ENCODE measurements at regions not wholly inside any gene's neighbourhood (a gene's known extent, or its start where the extent isn't known, plus 50 kb on each side); places are given as distances from the start of the nearest gene placed in this dataset.

DNA sequence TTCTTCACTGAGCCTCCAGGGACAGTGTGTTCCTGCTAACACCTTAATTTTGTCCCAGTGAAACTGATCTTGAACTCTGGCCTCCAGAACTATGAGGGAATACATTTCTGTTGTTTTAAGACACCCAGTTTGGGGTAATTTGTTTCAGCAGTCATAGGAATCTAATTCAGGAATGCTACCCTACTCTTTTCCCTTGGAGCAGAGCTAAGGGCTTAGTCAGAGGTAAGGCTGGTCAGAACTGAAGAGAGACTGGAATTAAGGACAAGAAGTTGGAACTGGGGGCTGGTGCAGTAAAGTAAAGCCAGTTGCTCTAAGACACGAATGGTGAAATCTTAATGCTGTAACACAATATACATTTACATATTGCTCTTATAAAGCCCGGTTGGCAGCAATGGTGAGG lies 809.7 kb downstream of the MAFB start:
- DNase-seq (no peak), ATAC-seq (no peak)
- 92 to 94% methylated on average over 2 of the region's 2 CpGs for WGBS, 2 donors
- H3K36me3 ChIP-seq = no peaks in the 10 kb centered on the region
- peaks cover 0 to 8% (median 4%) of the 10 kb centered on the region in 11 donors for H3K9me3 ChIP-seq
- intact Hi-C loops (cut with DNase I) = loop anchor here in 3 of 10 donors (10.0 kb wide), 3 partner anchors 604 to 816 kb away; no protein-coding TSS in a partner anchor
- H3K27ac ChIP-seq = no peak overlapping the region
- peaks cover 0 to 23% (median 5%) of the 10 kb centered on the region in 7 donors for H3K27me3 ChIP-seq
- H3K4me3 ChIP-seq = no peak overlapping the region
- TF ChIP-seq, protein P1, sequence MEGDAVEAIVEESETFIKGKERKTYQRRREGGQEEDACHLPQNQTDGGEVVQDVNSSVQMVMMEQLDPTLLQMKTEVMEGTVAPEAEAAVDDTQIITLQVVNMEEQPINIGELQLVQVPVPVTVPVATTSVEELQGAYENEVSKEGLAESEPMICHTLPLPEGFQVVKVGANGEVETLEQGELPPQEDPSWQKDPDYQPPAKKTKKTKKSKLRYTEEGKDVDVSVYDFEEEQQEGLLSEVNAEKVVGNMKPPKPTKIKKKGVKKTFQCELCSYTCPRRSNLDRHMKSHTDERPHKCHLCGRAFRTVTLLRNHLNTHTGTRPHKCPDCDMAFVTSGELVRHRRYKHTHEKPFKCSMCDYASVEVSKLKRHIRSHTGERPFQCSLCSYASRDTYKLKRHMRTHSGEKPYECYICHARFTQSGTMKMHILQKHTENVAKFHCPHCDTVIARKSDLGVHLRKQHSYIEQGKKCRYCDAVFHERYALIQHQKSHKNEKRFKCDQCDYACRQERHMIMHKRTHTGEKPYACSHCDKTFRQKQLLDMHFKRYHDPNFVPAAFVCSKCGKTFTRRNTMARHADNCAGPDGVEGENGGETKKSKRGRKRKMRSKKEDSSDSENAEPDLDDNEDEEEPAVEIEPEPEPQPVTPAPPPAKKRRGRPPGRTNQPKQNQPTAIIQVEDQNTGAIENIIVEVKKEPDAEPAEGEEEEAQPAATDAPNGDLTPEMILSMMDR (IDR thresholded peaks at IDR 0.05) = no peak
- H3K4me1 ChIP-seq = peaks cover 0 to 5% (median 0%) of the 10 kb centered on the region in 9 donors

DNA sequence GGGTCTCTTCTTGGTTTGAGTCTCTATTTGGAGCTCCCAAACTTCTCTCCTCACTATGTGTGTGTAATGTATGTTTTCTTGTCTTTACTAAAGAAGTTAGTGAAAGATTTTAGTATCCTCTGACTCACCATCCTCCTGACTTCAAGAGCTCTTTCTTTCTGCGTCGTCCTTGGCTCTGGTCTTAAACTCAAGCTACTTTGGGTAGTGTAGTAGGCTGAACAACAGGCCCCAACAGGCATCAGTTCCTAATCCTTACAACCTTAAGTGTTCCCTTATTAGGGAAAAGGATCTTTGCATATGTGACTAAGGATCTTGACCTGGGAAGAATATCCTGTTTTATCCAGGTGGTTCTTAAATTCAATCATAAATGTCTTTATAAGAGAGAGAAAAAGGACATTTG lies 810.2 kb downstream of the MAFB start:
- ATAC-seq (no peak), DNase-seq (no peak)
- peaks cover 0 to 7% (median 0%) of the 10 kb centered on the region in 9 donors for H3K4me1 ChIP-seq
- no peak overlapping the region for H3K27ac ChIP-seq
- TF ChIP-seq, protein P1 (IDR thresholded peaks at IDR 0.05) = no peak
- H3K4me3 ChIP-seq = no peak overlapping the region
- H3K36me3 ChIP-seq = no peaks in the 10 kb centered on the region
- intact Hi-C loops (cut with DNase I) = loop anchor here in 3 of 10 donors (10.0 kb wide), 3 partner anchors 604 to 816 kb away; no protein-coding TSS in a partner anchor
- H3K9me3 ChIP-seq = peaks cover 0 to 8% (median 4%) of the 10 kb centered on the region in 11 donors
- H3K27me3 ChIP-seq = peaks cover 0 to 23% (median 5%) of the 10 kb centered on the region in 7 donors
- WGBS, 2 donors = 77 to 82% methylated on average over 2 of the region's 2 CpGs

DNA sequence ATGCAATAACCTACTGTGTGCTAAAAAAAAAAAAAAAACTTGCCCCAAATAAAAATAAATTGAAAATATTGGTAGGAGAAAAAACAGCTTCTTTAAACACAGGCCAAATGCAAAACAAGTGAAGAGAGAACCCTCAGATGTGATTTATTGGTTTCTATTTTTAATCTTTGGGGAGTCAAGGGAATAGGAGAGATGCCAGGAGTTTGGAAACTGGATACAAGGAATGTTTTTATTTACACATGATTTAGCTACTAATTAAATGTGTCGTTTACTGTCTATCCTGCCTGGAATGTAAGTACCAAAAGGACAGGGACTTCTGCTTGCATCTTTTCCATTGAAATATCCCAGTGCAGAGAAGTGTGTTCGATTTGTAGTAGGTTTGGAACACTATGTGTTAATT lies 810.7 kb downstream of the MAFB start:
- Histone ChIP-seq H3K4me3 (no peak overlapping the region), H3K27me3 (peaks cover 0 to 23% (median 5%) of the 10 kb centered on the region in 7 donors), H3K4me1 (peaks cover 0 to 8% (median 0%) of the 10 kb centered on the region in 9 donors), H3K9me3 (peaks cover 0 to 8% (median 4%) of the 10 kb centered on the region in 11 donors), H3K27ac (no peak overlapping the region), H3K36me3 (no peaks in the 10 kb centered on the region)
- DNase-seq = no peak
- intact Hi-C loops (cut with DNase I) = loop anchor here in 3 of 10 donors (10.0 kb wide), 3 partner anchors 604 to 816 kb away; no protein-coding TSS in a partner anchor
- no peak for ATAC-seq
- 79 to 85% methylated on average over 2 of the region's 2 CpGs for WGBS, 2 donors
- TF ChIP-seq, protein P1 (IDR thresholded peaks at IDR 0.05) = no peak

DNA sequence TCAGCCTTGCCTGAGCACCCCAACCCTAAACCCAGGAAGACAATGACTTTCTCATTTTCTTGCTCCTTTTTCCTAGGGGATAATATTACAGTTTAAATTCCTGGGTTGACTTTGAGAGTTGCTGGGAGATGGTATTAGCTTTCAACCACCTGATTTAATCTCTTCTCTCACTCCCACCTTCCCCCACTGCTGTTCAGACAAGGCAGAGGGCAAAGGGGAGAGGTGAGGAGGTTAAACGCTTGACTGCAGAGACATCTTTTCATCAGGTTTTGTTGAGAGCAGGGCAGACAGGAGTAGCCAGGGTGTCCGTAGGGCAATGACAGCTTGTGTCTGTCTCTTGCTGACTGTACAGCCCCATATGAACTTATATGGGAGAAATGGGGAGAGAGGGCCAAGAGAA lies 811.2 kb downstream of the MAFB start:
- TF ChIP-seq, protein P1 (IDR thresholded peaks at IDR 0.05) = no peak
- peaks cover 0 to 8% (median 4%) of the 10 kb centered on the region in 11 donors for H3K9me3 ChIP-seq
- WGBS, 2 donors = 58 to 77% methylated on average over 2 of the region's 2 CpGs
- no peak for ATAC-seq
- H3K4me3 ChIP-seq = no peak overlapping the region
- peaks cover 0 to 23% (median 5%) of the 10 kb centered on the region in 7 donors for H3K27me3 ChIP-seq
- no peak for DNase-seq
- H3K27ac ChIP-seq = no peak overlapping the region
- H3K4me1 ChIP-seq = peaks cover 0 to 8% (median 0%) of the 10 kb centered on the region in 9 donors
- H3K36me3 ChIP-seq = no peaks in the 10 kb centered on the region
- intact Hi-C loops (cut with DNase I) = loop anchor here in 3 of 10 donors (10.0 kb wide), 3 partner anchors 603 to 817 kb away; no protein-coding TSS in a partner anchor
